ENCODE measurements at regions not wholly inside any gene's neighbourhood (a gene's known extent, or its start where the extent isn't known, plus 50 kb on each side); places are given as distances from the start of the nearest gene placed in this dataset.

GRCh38 chr12:39240587-39240986 is 202.3 kb downstream of the KIF21A start:
- H3K4me1 ChIP-seq: no peaks in the 10 kb centered on the region
- no peaks in the 10 kb centered on the region for H3K36me3 ChIP-seq
- no peaks in the 10 kb centered on the region for H3K27me3 ChIP-seq
- no peak for DNase-seq
- TF ChIP-seq POLR2A (IDR thresholded peaks at IDR 0.05) (no peak), CTCF (IDR thresholded peaks at IDR 0.05) (no peak)
- no peaks in the 10 kb centered on the region for H3K9me3 ChIP-seq
- H3K27ac ChIP-seq: no peak overlapping the region
- no peak overlapping the region for H3K4me3 ChIP-seq
- intact Hi-C loops (cut with DNase I; ENCODE audit: low total_unique reads): no loop called here

- intact Hi-C loops (cut with DNase I; ENCODE audit: low total_unique reads): no loop called here
These were observed 203.1 kb downstream of the KIF21A start for GRCh38 chr12:39239490-39240486.

GRCh38 chr12:39237004-39237403 is 205.9 kb downstream of the KIF21A start:
- no peak for TF ChIP-seq CTCF (IDR thresholded peaks at IDR 0.05)
- no peak for TF ChIP-seq POLR2A (IDR thresholded peaks at IDR 0.05)
- Histone ChIP-seq H3K4me3 (no peak overlapping the region), H3K27me3 (no peaks in the 10 kb centered on the region), H3K9me3 (no peaks in the 10 kb centered on the region), H3K36me3 (no peaks in the 10 kb centered on the region), H3K27ac (no peak overlapping the region), H3K4me1 (no peaks in the 10 kb centered on the region)
- DNase-seq: no peak
- intact Hi-C loops (cut with DNase I; ENCODE audit: low total_unique reads): no loop called here

More at GRCh38 chr12:39239490-39240486, 203.1 kb downstream of the KIF21A start:
- no peak for DNase-seq
- Histone ChIP-seq H3K36me3 (no peaks in the 10 kb centered on the region), H3K4me3 (no peak overlapping the region), H3K27me3 (no peaks in the 10 kb centered on the region), H3K4me1 (no peaks in the 10 kb centered on the region), H3K9me3 (no peaks in the 10 kb centered on the region), H3K27ac (no peak overlapping the region)
- TF ChIP-seq POLR2A (IDR thresholded peaks at IDR 0.05) (no peak), CTCF (IDR thresholded peaks at IDR 0.05) (no peak)

GRCh38 chr12:39235990-39236767 is 206.7 kb downstream of the KIF21A start:
- Histone ChIP-seq H3K36me3 (no peaks in the 10 kb centered on the region), H3K4me1 (no peaks in the 10 kb centered on the region), H3K27me3 (no peaks in the 10 kb centered on the region), H3K27ac (no peak overlapping the region), H3K9me3 (no peaks in the 10 kb centered on the region), H3K4me3 (no peak overlapping the region)
- intact Hi-C loops (cut with DNase I; ENCODE audit: low total_unique reads): no loop called here
- no peak for DNase-seq
- TF ChIP-seq CTCF (IDR thresholded peaks at IDR 0.05) (no peak), POLR2A (IDR thresholded peaks at IDR 0.05) (no peak)

- H3K4me3 ChIP-seq: no peak overlapping the region
- H3K4me1 ChIP-seq: no peaks in the 10 kb centered on the region
- no peak overlapping the region for H3K27ac ChIP-seq
- DNase-seq: no peak
- intact Hi-C loops (cut with DNase I; ENCODE audit: low total_unique reads): no loop called here
- TF ChIP-seq CTCF (IDR thresholded peaks at IDR 0.05): no peak
- no peak for TF ChIP-seq POLR2A (IDR thresholded peaks at IDR 0.05)
- H3K9me3 ChIP-seq: no peaks in the 10 kb centered on the region
- no peaks in the 10 kb centered on the region for H3K27me3 ChIP-seq
- no peaks in the 10 kb centered on the region for H3K36me3 ChIP-seq
These were observed 212.8 kb downstream of the KIF21A start for GRCh38 chr12:39230086-39230485.
